ENCODE measurements at regions not wholly inside any gene's neighbourhood (a gene's known extent, or its start where the extent isn't known, plus 50 kb on each side); places are given as distances from the start of the nearest gene placed in this dataset.

GRCh38 chr18:1475867-1476266 is 571.2 kb downstream of the ADCYAP1 start:
- TF ChIP-seq SUZ12 (IDR thresholded peaks at IDR 0.05; ENCODE audit: extremely low read depth, insufficient read depth, insufficient read length) = no peak
- no peak for TF ChIP-seq ZNF274 (IDR thresholded peaks at IDR 0.05; ENCODE audit: low read depth, low read length)

Measured in NT2/D1 (cell line).